Glomerular endothelial cell (primary cell): ENCODE measurements at regions not wholly inside any gene's neighbourhood (a gene's known extent, or its start where the extent isn't known, plus 50 kb on each side); places are given as distances from the start of the nearest gene placed in this dataset.
A peak's percentile ranks its signal among the peaks of the same experiment; 100 is the strongest.

Experiments
- DNase-seq: peaks from one replicate; pipeline ENCODE4 v3.0.0-alpha.2; 2011; ENCODE audit warnings: low read depth, low spot score; ENCODE audit errors: extremely low read depth

- DNase-seq, result no peak
These were observed 88.7 kb upstream of the ELL2 start for GRCh38 chr5:96050273-96050880.

- DNase-seq, result peak; percentile 65
These were observed 88.0 kb upstream of the ELL2 start for GRCh38 chr5:96049398-96050272.

GRCh38 chr5:96048763-96049162 lies 87.1 kb upstream of the ELL2 start:
- DNase-seq, result no peak

DNA sequence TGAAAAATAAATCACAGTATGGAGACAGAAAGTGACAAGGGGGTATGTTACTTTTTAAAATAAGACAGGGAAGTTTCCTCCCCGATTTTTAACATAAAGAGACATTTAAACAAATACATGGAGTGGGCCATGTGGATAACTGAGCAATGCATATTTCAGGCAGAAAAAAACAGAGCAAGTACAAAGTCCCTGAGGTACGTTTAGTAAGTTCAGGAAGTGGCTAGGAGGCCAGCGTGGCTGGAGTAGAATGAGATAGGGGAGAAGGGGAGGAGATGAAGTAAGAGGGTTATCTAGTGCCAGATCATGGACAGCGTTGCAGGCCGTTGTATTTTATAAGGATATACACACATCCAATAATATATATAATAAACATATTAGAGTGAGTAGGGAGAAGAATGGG lies 84.2 kb upstream of the ELL2 start:
- no peak for DNase-seq

- no peak for DNase-seq
These were observed 81.8 kb upstream of the ELL2 start for GRCh38 chr5:96043446-96043845.

DNA sequence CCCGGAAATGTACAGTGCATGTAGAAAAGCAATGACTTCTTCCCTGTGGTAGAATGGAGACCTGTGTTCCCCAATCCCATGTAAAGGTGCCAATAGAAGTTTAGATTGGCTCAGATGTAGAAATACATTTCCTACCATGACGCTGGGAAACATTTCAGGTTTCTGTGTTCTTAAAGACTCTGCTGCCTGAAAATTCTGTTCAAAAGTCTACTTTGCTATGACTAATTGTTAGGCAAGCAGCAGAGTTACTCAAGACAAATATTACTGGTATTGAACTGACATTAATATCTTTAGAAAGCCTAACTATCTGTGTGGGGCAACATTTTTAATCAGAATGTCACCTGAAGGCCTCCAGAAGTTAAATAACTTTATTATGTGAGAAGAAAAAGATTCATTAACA lies 75.5 kb upstream of the ELL2 start:
- no peak for DNase-seq

GRCh38 chr5:96036301-96036700 lies 74.7 kb upstream of the ELL2 start:
- no peak for DNase-seq

DNA sequence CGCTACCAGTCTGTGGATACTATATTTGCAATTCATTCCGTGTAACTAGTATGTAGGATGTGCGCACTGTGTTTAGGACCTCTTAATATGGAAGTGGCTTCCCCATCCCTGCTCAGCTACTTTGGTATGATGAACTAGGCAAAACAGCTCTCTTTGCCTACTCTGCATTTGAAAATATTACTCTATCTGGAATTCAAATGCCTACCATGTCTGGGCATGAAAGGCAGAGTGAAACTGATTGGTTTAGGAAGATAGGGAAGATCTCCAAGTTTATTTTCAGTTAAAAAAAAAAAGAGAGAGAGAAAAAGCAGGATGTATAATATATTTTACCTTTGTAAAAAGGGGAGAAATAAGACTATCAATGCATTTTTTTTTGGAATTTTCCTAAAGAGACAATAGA lies 74.1 kb upstream of the ELL2 start:
- no peak for DNase-seq

GRCh38 chr5:96033116-96033515 lies 71.5 kb upstream of the ELL2 start:
- DNase-seq, result no peak

GRCh38 chr5:96031811-96032261 lies 70.2 kb upstream of the ELL2 start:
- DNase-seq, result no peak

DNA sequence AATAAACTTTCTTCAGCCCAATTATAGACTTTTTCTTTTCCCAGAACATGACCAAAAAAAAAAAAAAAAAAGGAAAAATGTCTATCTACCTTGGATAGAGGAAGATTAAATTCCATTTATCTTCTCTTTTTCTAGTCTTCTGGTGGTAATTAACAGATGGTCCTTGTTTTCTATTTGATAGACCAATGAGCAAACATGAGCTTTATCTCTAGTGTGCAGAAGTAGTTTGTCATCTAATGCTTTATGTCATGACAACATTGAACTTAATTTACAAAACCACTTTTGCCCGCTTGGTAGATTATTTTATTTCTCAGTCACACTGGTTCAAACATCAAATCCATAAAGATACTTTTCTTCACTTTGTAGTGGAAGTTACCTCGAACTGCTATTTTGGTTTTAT lies 69.5 kb upstream of the ELL2 start:
- no peak for DNase-seq

- DNase-seq, result no peak
These were observed 64.9 kb upstream of the ELL2 start for GRCh38 chr5:96026406-96027041.

DNA sequence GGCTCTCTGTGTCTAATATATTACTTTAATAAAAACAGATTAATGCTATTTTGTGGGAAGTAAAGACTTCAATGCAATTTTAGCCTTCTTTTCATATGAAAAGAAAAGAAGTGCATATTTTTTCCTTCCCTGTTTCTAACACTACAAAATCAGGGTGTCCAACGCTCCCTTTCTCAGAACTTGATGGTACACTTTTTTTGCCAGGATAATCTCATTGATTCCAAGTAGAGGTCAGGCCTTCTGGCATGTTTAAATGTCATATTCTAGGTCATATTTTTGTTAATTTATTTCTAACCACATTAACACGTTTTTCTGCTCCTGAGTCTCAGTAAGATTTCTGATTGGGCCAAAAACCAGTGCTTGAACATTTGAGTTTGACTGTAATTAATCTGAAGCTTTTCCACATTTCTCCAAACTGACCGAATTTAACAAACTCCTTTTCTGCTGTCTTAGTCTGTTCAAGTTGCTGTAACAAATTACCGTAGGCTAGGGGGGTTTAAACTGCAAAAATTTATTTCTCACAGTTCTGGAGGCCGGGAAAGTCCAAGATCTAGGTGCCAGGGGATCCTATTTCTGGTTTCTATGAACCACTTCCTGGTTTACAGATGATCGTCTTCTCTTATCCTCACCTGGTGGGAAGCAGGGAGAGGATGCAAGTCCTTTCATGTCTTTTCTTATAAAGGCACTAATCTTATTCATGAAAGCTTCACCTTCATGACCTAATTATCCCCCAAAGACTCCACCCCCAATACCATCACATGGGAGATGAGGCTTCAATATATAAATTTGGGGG lies 63.2 kb upstream of the ELL2 start:
- no peak for DNase-seq

GRCh38 chr5:96023518-96023917 lies 61.9 kb upstream of the ELL2 start:
- DNase-seq, result no peak

- DNase-seq, result no peak
These were observed 61.3 kb upstream of the ELL2 start for GRCh38 chr5:96022971-96023370.

GRCh38 chr5:96017951-96018350 lies 56.3 kb upstream of the ELL2 start:
- no peak for DNase-seq

DNA sequence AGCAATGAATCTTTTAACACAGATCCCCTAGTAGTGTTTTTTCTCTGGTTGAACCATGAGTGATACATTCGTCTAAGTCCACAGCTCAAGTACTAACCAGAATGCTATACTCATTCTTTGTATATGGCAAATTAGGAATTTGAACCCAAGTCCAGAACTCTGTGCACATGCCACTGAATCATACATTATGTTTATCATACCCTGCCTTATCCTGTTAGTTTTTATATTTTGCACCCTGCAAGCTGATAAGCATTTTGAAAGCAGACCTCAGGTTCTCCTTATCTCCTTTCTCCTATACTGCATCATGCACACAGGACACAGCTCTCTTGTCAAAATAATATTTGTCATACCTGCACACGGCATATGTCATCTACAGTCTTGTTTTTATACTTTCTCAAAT lies 54.6 kb upstream of the ELL2 start:
- no peak for DNase-seq

DNA sequence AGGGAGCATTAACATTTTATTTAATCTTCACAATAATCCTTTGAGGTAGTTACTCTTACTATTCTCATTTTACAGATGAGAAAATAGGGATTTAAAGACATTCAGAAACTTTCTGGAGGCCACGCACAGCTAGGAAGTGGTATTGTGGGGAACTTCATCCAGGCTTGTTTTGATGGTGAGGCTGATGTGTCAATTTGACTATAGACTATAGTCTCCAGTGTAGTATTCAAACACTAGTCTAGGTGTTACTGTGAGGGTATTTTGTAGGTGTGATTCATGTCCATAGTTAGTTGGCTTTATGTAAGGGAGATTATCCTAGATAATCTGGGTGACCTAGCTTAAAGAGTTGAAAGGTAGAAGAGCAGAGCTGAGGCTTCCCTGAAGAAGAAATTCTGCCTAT lies 54.1 kb upstream of the ELL2 start:
- no peak for DNase-seq

DNA sequence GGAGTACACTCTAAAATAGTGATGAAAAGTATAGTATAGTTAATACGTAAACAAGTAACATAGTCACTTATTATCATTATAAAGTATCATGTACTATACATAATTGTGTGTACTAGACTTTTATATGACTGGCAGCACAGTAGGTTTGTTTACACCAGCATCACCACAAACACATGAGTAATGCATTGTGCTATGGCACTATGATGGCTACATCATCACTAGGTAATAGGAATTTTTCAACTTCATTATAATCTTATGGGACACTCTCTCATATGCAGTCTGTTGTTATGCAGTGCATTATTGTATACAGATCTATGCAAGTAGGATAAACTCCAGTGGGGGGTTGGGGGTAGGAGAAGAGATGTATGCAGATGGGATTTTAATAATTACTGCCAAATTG lies 52.7 kb upstream of the ELL2 start:
- no peak for DNase-seq

DNA sequence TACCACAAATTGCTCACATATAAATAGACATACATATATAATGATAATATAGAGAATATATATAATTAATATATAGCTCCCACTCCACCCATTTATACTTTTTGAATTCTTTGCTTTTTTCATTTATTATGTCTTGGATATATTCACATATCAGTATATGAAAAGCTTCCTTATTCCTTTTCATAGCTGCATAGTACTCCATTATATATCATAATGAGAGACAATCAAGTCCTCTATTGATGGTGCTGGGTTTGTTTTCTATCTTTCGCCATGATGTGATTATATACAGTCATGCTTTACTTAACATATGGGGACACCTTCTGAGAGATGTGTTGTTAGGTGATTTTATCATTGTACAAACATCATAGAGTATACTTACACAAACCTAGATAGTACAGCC lies 51.6 kb upstream of the ELL2 start:
- no peak for DNase-seq

GRCh38 chr5:96012399-96012798 lies 50.7 kb upstream of the ELL2 start:
- no peak for DNase-seq
